RWPE1 (cell line): ENCODE measurements at regions not wholly inside any gene's neighbourhood (a gene's known extent, or its start where the extent isn't known, plus 50 kb on each side); places are given as distances from the start of the nearest gene placed in this dataset.

Experiments
- CTCF ChIA-PET: fragments of 350-600 bp; sonication (Branson Sonifier 250); formaldehyde crosslinking; extraction: SDS; loops from one replicate; lab custom pipeline; 2021; lab: Yijun Ruan, JAX
- POLR2A ChIA-PET: fragments of 400-600 bp; formaldehyde crosslinking; extraction: SDS; loops from one replicate; lab custom pipeline; 2020; ENCODE audit warnings: antibody characterized with exemption; ENCODE audit not compliant: low non-redundant PET; lab: Yijun Ruan, JAX
- DNase-seq: peaks from one replicate; pipeline ENCODE4 v3.0.0; 2012; ENCODE audit warnings: low spot score
- H3K27ac ChIP-seq: fragments of 450-650 bp; 2 replicates; pipeline ENCODE4 v1.5.1; 2017
- CTCF ChIP-seq: fragments of 450-650 bp; conservative IDR thresholded peaks from 2 replicates; pipeline ENCODE4 v1.5.1; 2017; ENCODE audit warnings: low read depth, mild to moderate bottlenecking

- ChIA-PET POLR2A (no interaction called here), CTCF (no interaction called here)
- H3K27ac ChIP-seq, result no peak overlapping the region
- no peak for DNase-seq
- no peak for TF ChIP-seq CTCF
Observed at GRCh38 chr2:138943470-138943869, 163.3 kb upstream of the NXPH2 start.

- ChIA-PET POLR2A (no interaction called here), CTCF (interaction anchor here (0.7 kb wide), 1 partner anchor 1613 kb away, joined by 3 read pairs; no protein-coding TSS in a partner anchor)
- TF ChIP-seq CTCF, result no peak
- no peak for DNase-seq
- no peak overlapping the region for H3K27ac ChIP-seq
Observed at GRCh38 chr2:138942466-138942865, 162.3 kb upstream of the NXPH2 start.

GRCh38 chr2:138931284-138932256 lies 151.4 kb upstream of the NXPH2 start:
- no peak for TF ChIP-seq CTCF
- ChIA-PET POLR2A (no interaction called here), CTCF (interaction anchor here (0.6 to 0.7 kb wide), 2 partner anchors 9 to 46 kb away, joined by 3 read pairs; no protein-coding TSS in a partner anchor)
- no peak overlapping the region for H3K27ac ChIP-seq
- no peak for DNase-seq

GRCh38 chr2:138930571-138930970 lies 150.4 kb upstream of the NXPH2 start:
- no peak overlapping the region for H3K27ac ChIP-seq
- no peak for DNase-seq
- POLR2A ChIA-PET, result no interaction called here
- CTCF ChIA-PET, result interaction anchor here (0.7 kb wide), 1 partner anchor 10 kb away, joined by 3 read pairs; no protein-coding TSS in a partner anchor
- no peak for TF ChIP-seq CTCF

- CTCF ChIA-PET, result interaction anchor here (0.6 kb wide), 2 partner anchors 16 to 1568 kb away, joined by 3 to 4 read pairs; no protein-coding TSS in a partner anchor
- TF ChIP-seq CTCF, result no peak
- POLR2A ChIA-PET, result no interaction called here
- H3K27ac ChIP-seq, result no peak overlapping the region
- DNase-seq, result no peak
Observed at GRCh38 chr2:138928374-138929021, 148.3 kb upstream of the NXPH2 start.

GRCh38 chr2:138922973-138923563 lies 142.9 kb upstream of the NXPH2 start:
- ChIA-PET POLR2A (no interaction called here), CTCF (interaction anchor here (0.6 to 1.3 kb wide), 4 partner anchors 69 to 1145 kb away, joined by 3 to 4 read pairs (median 3); no protein-coding TSS in a partner anchor)
- H3K27ac ChIP-seq, result no peak overlapping the region
- peak; percentile 6 for DNase-seq
- peak; percentile 59 for TF ChIP-seq CTCF
